ENCODE measurements at regions not wholly inside any gene's neighbourhood (a gene's known extent, or its start where the extent isn't known, plus 50 kb on each side); places are given as distances from the start of the nearest gene placed in this dataset.

DNA sequence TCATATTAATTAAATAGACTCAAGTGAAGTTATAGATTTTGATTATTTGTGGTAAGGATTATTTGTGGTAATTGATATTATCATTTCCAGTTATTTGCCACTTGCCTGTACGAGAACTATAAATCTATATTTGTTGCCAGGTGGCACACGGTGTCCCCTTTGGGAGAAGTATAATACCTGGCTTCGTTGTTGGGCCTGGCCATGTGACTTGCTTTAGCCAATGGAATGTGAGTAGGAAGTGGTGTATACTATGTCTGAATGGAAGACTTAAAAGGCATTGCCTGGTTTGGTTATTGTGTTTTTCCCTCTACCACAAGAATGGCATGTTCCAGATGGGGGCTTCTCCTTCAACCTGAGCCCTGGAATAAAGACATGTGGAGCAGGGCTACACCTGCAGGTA is 228.1 kb downstream of the CDC5L start:
- H3K4me3 ChIP-seq (ENCODE audit: low read depth, low read length), result no peak overlapping the region
- no peak for DNase-seq (ENCODE audit: low read depth)

DNA sequence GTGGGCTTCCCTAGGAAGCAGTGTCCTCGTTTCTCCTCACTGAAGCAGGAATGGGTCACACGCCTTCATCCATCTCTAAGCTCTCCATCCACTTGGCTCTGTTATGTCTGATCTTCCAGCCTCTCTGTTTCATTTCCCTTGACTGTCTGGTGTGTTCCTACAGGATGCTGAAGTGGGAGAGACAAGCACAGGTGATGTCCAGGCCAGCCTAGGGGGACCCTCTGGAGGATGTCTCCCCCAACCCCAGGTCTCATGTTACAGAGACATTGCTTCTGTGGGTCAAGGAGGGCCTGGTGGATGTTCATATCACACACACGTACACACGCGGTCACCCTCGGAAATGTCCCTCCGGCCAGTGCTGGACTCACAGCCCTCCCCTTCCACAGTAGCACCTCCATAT is 229.9 kb downstream of the CDC5L start:
- DNase-seq (ENCODE audit: low read depth), result no peak
- TF ChIP-seq, protein P1, sequence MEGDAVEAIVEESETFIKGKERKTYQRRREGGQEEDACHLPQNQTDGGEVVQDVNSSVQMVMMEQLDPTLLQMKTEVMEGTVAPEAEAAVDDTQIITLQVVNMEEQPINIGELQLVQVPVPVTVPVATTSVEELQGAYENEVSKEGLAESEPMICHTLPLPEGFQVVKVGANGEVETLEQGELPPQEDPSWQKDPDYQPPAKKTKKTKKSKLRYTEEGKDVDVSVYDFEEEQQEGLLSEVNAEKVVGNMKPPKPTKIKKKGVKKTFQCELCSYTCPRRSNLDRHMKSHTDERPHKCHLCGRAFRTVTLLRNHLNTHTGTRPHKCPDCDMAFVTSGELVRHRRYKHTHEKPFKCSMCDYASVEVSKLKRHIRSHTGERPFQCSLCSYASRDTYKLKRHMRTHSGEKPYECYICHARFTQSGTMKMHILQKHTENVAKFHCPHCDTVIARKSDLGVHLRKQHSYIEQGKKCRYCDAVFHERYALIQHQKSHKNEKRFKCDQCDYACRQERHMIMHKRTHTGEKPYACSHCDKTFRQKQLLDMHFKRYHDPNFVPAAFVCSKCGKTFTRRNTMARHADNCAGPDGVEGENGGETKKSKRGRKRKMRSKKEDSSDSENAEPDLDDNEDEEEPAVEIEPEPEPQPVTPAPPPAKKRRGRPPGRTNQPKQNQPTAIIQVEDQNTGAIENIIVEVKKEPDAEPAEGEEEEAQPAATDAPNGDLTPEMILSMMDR (conservative IDR thresholded peaks at IDR 0.05; ENCODE audit: low read depth, low read length), result no peak
- no peak overlapping the region for H3K4me3 ChIP-seq (ENCODE audit: low read depth, low read length)

More for the DNA sequence above, 228.1 kb downstream of the CDC5L start:
- TF ChIP-seq, protein P1 (conservative IDR thresholded peaks at IDR 0.05; ENCODE audit: low read depth, low read length), result no peak

DNA sequence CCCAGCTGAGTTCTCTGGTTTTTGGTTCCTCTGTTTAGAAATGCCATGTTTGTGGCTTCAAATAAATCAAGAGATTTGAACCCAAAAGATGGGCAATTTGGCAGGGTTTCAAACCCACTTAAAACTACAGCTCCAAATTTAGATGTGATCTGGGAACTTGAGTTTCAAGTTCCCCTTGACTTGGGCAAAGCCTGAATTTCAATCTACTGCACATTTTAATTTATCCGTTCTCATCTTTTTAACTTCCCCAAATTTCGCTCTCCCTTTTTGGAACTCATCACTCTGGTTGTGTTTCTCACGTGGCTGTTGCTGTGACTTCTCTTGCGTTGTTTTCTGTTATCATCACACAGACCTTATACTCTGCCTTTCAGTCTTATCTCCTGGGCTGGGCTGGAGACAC is 230.9 kb downstream of the CDC5L start:
- TF ChIP-seq, protein P1 (conservative IDR thresholded peaks at IDR 0.05; ENCODE audit: low read depth, low read length), result no peak
- no peak overlapping the region for H3K4me3 ChIP-seq (ENCODE audit: low read depth, low read length)
- no peak for DNase-seq (ENCODE audit: low read depth)

DNA sequence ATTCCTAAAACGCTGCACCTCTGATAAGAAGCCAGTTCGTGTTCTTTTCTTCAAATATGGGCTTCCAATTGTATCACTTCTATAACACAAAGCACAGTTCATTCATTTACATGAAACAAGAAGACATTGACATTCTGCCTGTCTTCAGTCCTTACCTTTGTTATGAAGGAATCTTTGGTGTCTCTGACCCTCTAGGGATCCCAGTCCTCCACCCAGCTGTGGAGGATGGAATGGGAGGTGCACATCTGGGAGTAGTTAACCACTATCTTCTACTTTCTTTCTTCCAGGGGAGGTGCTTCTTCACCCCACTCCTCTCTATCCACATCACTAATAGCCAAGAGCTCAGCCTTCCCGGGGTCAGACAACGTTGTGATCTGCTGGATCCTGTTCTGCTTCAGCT is 233.4 kb downstream of the CDC5L start:
- TF ChIP-seq, protein P1 (conservative IDR thresholded peaks at IDR 0.05; ENCODE audit: low read depth, low read length), result no peak
- DNase-seq (ENCODE audit: low read depth), result no peak
- H3K4me3 ChIP-seq (ENCODE audit: low read depth, low read length), result no peak overlapping the region

DNA sequence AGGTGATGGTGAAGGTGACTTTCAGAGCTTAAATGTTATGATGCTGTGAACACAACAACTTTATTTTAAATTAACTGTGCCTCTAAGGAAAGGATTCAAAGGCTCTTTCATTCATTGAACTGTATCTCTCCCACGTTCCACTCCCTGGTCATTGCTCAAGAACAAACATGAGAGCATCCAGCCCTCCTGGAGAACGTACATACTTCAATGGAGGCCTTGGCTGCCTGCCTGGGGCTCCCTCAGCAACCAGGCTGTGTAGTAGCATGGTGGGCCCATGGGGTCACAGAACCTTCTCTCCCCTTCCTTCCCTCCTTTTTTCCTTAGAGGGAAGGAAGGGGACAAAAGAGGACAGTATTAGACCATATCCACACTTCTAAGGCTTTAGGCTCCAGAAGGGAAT is 234.3 kb downstream of the CDC5L start:
- TF ChIP-seq, protein P1 (conservative IDR thresholded peaks at IDR 0.05; ENCODE audit: low read depth, low read length), result no peak
- no peak overlapping the region for H3K4me3 ChIP-seq (ENCODE audit: low read depth, low read length)
- DNase-seq (ENCODE audit: low read depth), result peak; percentile 74

DNA sequence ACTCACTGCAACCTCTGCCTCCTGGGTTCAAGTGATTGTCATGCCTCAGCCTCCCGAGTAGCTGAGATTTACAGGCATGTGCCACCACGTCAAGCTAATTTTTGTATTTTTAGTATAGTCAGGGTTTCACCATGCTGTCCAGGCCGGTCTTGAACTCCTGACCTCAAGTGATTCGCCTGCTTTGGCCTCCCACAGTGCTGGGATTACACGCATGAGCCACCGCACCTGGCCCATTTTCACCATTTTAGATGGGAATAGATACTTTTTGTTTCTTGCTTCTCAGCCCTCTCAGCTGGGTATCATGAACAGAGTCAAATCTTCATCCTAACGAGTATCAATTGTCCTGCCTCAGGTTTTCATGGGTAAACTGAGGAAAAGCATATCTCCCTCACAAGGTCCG is 235.0 kb downstream of the CDC5L start:
- H3K4me3 ChIP-seq (ENCODE audit: low read depth, low read length), result no peak overlapping the region
- no peak for DNase-seq (ENCODE audit: low read depth)
- TF ChIP-seq, protein P1 (conservative IDR thresholded peaks at IDR 0.05; ENCODE audit: low read depth, low read length), result no peak

DNA sequence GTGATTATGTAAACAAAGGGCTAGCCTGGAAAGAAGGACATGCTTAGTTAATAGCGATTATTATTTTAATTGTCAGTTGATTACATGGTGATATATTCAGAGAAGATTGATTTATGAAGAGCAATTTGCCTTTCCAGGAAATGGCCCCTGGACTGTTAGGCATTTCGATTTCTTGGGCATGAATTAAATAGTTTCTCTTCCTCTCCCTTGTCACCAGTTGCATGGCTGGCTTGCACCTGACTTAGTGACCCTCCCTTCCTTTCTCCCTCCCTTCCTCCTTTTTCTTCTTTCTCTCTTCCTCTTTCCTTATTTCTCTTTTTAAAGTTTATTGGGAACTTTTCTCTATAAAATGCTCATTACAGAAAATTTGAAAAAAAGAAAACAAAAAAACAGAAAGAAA is 235.4 kb downstream of the CDC5L start:
- no peak for DNase-seq (ENCODE audit: low read depth)
- no peak overlapping the region for H3K4me3 ChIP-seq (ENCODE audit: low read depth, low read length)
- TF ChIP-seq, protein P1 (conservative IDR thresholded peaks at IDR 0.05; ENCODE audit: low read depth, low read length), result no peak

Measured in choroid plexus epithelial cell (primary cell).